Vagina (tissue), 2 donors: ENCODE measurements at regions not wholly inside any gene's neighbourhood (a gene's known extent, or its start where the extent isn't known, plus 50 kb on each side); places are given as distances from the start of the nearest gene placed in this dataset.

ENCODE experiments used
- CTCF ChIP-seq, 3 experiments: fragments of 450-650 bp in 2 of 3; fragments of 200-600 bp in 1 of 3; sonication (generic) in 1 of 3; IDR thresholded peaks; one replicate each; pipeline ENCODE4 v1.5.1; 2017 to 2019; ENCODE audit warnings: antibody characterized with exemption in 3 of 3, mild to moderate bottlenecking in 2 of 3, moderate library complexity in 2 of 3
- POLR2AphosphoS5 ChIP-seq, 2 donors: sonication (generic); formaldehyde crosslinking; IDR thresholded peaks; one replicate each; pipeline ENCODE4 v1.9.0; 2017; ENCODE audit warnings: antibody characterized with exemption in 2 of 2, mild to moderate bottlenecking in 2 of 2, low read depth in 1 of 2; ENCODE audit not compliant: insufficient read depth in 1 of 2

- TF ChIP-seq POLR2AphosphoS5 (IDR thresholded peaks at IDR 0.05; ENCODE audit: insufficient read depth in 1 of 2, low read depth in 1 of 2): no peak
- no peak for TF ChIP-seq CTCF (IDR thresholded peaks at IDR 0.05)
Measured at GRCh38 chrX:118255921-118256320, 90.0 kb upstream of the WDR44 start.
